ENCODE measurements at regions not wholly inside any gene's neighbourhood (a gene's known extent, or its start where the extent isn't known, plus 50 kb on each side); places are given as distances from the start of the nearest gene placed in this dataset.
A peak's percentile ranks its signal among the peaks of the same experiment; 100 is the strongest.

- no peak for TF ChIP-seq EZH2 (IDR thresholded peaks at IDR 0.05; ENCODE audit: borderline replicate concordance, insufficient read depth, low read length, poor library complexity, severe bottlenecking)
- TF ChIP-seq, protein P1, sequence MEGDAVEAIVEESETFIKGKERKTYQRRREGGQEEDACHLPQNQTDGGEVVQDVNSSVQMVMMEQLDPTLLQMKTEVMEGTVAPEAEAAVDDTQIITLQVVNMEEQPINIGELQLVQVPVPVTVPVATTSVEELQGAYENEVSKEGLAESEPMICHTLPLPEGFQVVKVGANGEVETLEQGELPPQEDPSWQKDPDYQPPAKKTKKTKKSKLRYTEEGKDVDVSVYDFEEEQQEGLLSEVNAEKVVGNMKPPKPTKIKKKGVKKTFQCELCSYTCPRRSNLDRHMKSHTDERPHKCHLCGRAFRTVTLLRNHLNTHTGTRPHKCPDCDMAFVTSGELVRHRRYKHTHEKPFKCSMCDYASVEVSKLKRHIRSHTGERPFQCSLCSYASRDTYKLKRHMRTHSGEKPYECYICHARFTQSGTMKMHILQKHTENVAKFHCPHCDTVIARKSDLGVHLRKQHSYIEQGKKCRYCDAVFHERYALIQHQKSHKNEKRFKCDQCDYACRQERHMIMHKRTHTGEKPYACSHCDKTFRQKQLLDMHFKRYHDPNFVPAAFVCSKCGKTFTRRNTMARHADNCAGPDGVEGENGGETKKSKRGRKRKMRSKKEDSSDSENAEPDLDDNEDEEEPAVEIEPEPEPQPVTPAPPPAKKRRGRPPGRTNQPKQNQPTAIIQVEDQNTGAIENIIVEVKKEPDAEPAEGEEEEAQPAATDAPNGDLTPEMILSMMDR (IDR thresholded peaks at IDR 0.05; ENCODE audit: poor library complexity, severe bottlenecking): no peak
- TF ChIP-seq POLR2AphosphoS5 (IDR thresholded peaks at IDR 0.05): peak; percentile 55
Measured at GRCh38 chr3:148466980-148467740, 230.5 kb upstream of the AGTR1 start.
